HG03460 (cell line): ENCODE measurements at regions not wholly inside any gene's neighbourhood (a gene's known extent, or its start where the extent isn't known, plus 50 kb on each side); places are given as distances from the start of the nearest gene placed in this dataset.
"Not testable (repeated sequence)": the region's sequence is repeated elsewhere in the genome, so short reads cannot be mapped to it uniquely, and the experiment has no call there.

Experiments
- ATAC-seq: cut with Tn5 transposase; IDR thresholded peaks from one replicate; pipeline ENCODE4 v1.9.1; 2021; ENCODE audit not compliant: unreplicated experiment

GRCh38 chr12:67893022-67893580, 96.1 kb upstream of the IFNG-AS1 start:
- ATAC-seq: no peak

- ATAC-seq: not testable (repeated sequence)
Measured at GRCh38 chr12:67900418-67900817, 88.8 kb upstream of the IFNG-AS1 start.

- ATAC-seq: no peak
Measured at GRCh38 chr12:67909091-67909531, 80.1 kb upstream of the IFNG-AS1 start.

- no peak for ATAC-seq
Measured at GRCh38 chr12:67909681-67910080, 79.6 kb upstream of the IFNG-AS1 start.

GRCh38 chr12:67910360-67911274, 78.6 kb upstream of the IFNG-AS1 start:
- no peak for ATAC-seq

- no peak for ATAC-seq
Measured at GRCh38 chr12:67911275-67911600, 78.0 kb upstream of the IFNG-AS1 start.

- no peak for ATAC-seq
Measured at GRCh38 chr12:67911789-67912188, 77.5 kb upstream of the IFNG-AS1 start.

GRCh38 chr12:67915335-67915851, 73.9 kb upstream of the IFNG-AS1 start:
- ATAC-seq: no peak

GRCh38 chr12:67916266-67916970, 72.8 kb upstream of the IFNG-AS1 start:
- no peak for ATAC-seq

GRCh38 chr12:67917811-67918210, 71.4 kb upstream of the IFNG-AS1 start:
- no peak for ATAC-seq

GRCh38 chr12:67918441-67918840, 70.8 kb upstream of the IFNG-AS1 start:
- no peak for ATAC-seq

GRCh38 chr12:67919406-67919805, 69.8 kb upstream of the IFNG-AS1 start:
- no peak for ATAC-seq

GRCh38 chr12:67920413-67920812, 68.8 kb upstream of the IFNG-AS1 start:
- ATAC-seq: no peak

- no peak for ATAC-seq
Measured at GRCh38 chr12:67921286-67921685, 68.0 kb upstream of the IFNG-AS1 start.

GRCh38 chr12:67922245-67922644, 67.0 kb upstream of the IFNG-AS1 start:
- no peak for ATAC-seq

- ATAC-seq: no peak
Measured at GRCh38 chr12:67925077-67925476, 64.2 kb upstream of the IFNG-AS1 start.

GRCh38 chr12:67925552-67925951, 63.7 kb upstream of the IFNG-AS1 start:
- no peak for ATAC-seq

GRCh38 chr12:67926063-67926462, 63.2 kb upstream of the IFNG-AS1 start:
- no peak for ATAC-seq

GRCh38 chr12:67927324-67927723, 61.9 kb upstream of the IFNG-AS1 start:
- ATAC-seq: no peak

- ATAC-seq: no peak
Measured at GRCh38 chr12:67927815-67928214, 61.4 kb upstream of the IFNG-AS1 start.

- ATAC-seq: no peak
Measured at GRCh38 chr12:67928621-67929383, 60.4 kb upstream of the IFNG-AS1 start.
